Stomach (tissue), 8 donors: ENCODE measurements at regions not wholly inside any gene's neighbourhood (a gene's known extent, or its start where the extent isn't known, plus 50 kb on each side); places are given as distances from the start of the nearest gene placed in this dataset.
A peak's percentile ranks its signal among the peaks of the same experiment; 100 is the strongest.

Experiments
- DNase-seq, 2 donors: peaks; one replicate each; pipeline versions ENCODE4 v3.0.0 to v3.0.0-alpha.2; 2013 to 2019
- H3K27ac ChIP-seq, 5 donors: fragments of 200-600 bp in 4 of 5; sonication (generic) in 4 of 5; one replicate each; pipeline ENCODE4 v1.5.1; 2013 to 2019; ENCODE audit warnings: mild to moderate bottlenecking in 1 of 5, moderate library complexity in 1 of 5
- H3K27me3 ChIP-seq, 3 donors: fragments of 200-600 bp; sonication (generic); one replicate each; pipeline ENCODE4 v1.5.1; 2017 to 2019; ENCODE audit warnings: mixed run types in 1 of 3
- H3K36me3 ChIP-seq, 4 donors: fragments of 200-600 bp; sonication (generic); 1 replicate in 3 of 4; 2 replicates in 1 of 4; pipeline ENCODE4 v1.5.1; 2016 to 2019
- H3K4me1 ChIP-seq, 4 donors: fragments of 200-600 bp; sonication (generic); one replicate each; pipeline ENCODE4 v1.5.1; 2016 to 2019
- H3K4me3 ChIP-seq, 4 donors: fragments of 200-600 bp; sonication (generic) in 3 of 4; one replicate each; pipeline ENCODE4 v1.5.1; 2016 to 2019; ENCODE audit warnings: mild to moderate bottlenecking in 1 of 4
- H3K9me3 ChIP-seq, 4 donors: fragments of 200-600 bp; sonication (generic); one replicate each; pipeline ENCODE4 v1.5.1; 2016 to 2019
- EP300 ChIP-seq: sonication (generic); formaldehyde crosslinking; IDR thresholded peaks from one replicate; pipeline ENCODE4 v1.6.1; 2017; ENCODE audit warnings: antibody characterized with exemption
- POLR2A ChIP-seq, 4 donors: fragments of 450-650 bp; IDR thresholded peaks; one replicate each; pipeline ENCODE4 v1.6.1; 2016; ENCODE audit warnings: antibody characterized with exemption in 4 of 4, control low read depth in 2 of 4, mild to moderate bottlenecking in 1 of 4, moderate library complexity in 1 of 4
- POLR2AphosphoS5 ChIP-seq, 3 donors: sonication (generic); formaldehyde crosslinking; IDR thresholded peaks; one replicate each; pipeline ENCODE4 v1.6.1; 2016; ENCODE audit warnings: antibody characterized with exemption in 3 of 3
- WGBS, 5 donors: extraction: QIAGEN DNeasy Blood & Tissue Kit in 3 of 5; methylation state at CpG; one replicate each; pipeline versions ENCODE4 v1.1.5 to v1.1.7; 2013 to 2018; 5-methylcytosine and 5-hydroxymethylcytosine counted together
- intact Hi-C: fragments of 100-400 bp; cut with DNase I; formaldehyde crosslinking; loops from one replicate; pipeline ENCODE4 v1.15.1; 2023; ENCODE audit warnings: low total_unique reads
- TF ChIP-seq, protein P1 (sequence below), 7 experiments: fragments of 450-650 bp in 4 of 7; fragments of 200-600 bp in 3 of 7; sonication (generic) in 3 of 7; IDR thresholded peaks; one replicate each; pipeline ENCODE4 v1.5.1; 2016 to 2019; ENCODE audit warnings: antibody characterized with exemption in 7 of 7, control low read depth in 2 of 7, mild to moderate bottlenecking in 1 of 7
- donor health status: healthy with polysubstance abuse.
- donor health status: Bipolar disorder and iron deficiency.
- donor health status: healthy.

DNA sequence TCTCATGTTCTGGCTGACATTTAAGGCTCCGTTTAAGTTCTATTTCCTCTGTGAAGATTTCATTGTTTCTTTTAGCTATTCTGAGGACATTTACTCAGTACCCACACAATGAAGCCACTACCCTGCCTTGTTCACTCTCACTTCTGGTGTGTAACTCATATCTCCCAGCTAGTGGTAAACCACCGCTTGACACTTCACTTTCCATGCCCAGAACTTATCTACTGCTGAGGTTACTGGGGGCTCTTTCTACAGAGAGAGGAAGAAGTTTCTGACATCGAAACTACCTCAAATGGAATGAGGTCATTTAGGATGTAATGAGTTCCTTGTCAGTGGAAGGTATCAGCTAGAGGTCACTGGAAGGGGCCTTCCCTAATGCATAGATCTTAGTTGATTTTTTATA is 501.5 kb downstream of the DMAC1 start:
- 47 to 62% (median 61%) methylated on average over 3 of the region's 3 CpGs for WGBS, 5 donors
- Histone ChIP-seq H3K9me3 (no peaks in the 10 kb centered on the region), H3K4me1 (no peaks in the 10 kb centered on the region), H3K27ac (no peak overlapping the region), H3K27me3 (no peaks in the 10 kb centered on the region), H3K4me3 (no peak overlapping the region), H3K36me3 (no peaks in the 10 kb centered on the region)
- intact Hi-C loops, result no loop called here
- TF ChIP-seq, protein P1, sequence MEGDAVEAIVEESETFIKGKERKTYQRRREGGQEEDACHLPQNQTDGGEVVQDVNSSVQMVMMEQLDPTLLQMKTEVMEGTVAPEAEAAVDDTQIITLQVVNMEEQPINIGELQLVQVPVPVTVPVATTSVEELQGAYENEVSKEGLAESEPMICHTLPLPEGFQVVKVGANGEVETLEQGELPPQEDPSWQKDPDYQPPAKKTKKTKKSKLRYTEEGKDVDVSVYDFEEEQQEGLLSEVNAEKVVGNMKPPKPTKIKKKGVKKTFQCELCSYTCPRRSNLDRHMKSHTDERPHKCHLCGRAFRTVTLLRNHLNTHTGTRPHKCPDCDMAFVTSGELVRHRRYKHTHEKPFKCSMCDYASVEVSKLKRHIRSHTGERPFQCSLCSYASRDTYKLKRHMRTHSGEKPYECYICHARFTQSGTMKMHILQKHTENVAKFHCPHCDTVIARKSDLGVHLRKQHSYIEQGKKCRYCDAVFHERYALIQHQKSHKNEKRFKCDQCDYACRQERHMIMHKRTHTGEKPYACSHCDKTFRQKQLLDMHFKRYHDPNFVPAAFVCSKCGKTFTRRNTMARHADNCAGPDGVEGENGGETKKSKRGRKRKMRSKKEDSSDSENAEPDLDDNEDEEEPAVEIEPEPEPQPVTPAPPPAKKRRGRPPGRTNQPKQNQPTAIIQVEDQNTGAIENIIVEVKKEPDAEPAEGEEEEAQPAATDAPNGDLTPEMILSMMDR (IDR thresholded peaks at IDR 0.05), result no peak
- no peak for TF ChIP-seq POLR2AphosphoS5 (IDR thresholded peaks at IDR 0.05)
- no peak for TF ChIP-seq POLR2A (IDR thresholded peaks at IDR 0.05)
- TF ChIP-seq EP300, result no peak
- peak in 1 of 2 donors; percentile 35 for DNase-seq

DNA sequence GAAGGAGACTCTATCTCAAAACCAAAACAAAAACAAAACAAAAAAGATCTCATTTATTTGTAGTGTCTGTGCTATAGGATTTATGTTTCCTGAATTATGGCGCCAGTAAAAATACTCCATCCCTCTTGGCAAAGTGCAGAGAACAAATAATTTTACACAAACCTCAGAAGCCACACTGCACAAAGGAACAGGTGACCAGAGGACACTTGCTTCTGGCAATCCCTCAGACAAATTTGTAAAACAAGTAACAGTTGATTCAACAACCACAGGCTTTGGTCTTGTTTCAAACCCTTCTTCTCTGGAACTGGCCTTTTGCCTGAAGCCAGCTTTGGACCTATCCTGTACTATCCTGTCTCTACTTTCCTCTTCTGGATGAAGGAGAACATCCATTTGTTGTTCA is 502.1 kb downstream of the DMAC1 start:
- Histone ChIP-seq H3K4me3 (no peak overlapping the region), H3K4me1 (no peaks in the 10 kb centered on the region), H3K36me3 (no peaks in the 10 kb centered on the region), H3K9me3 (no peaks in the 10 kb centered on the region), H3K27ac (no peak overlapping the region), H3K27me3 (no peaks in the 10 kb centered on the region)
- 82 to 98% (median 90%) methylated on average over 1 of the region's 1 CpG for WGBS, 5 donors
- intact Hi-C loops, result no loop called here
- DNase-seq, result no peak
- TF ChIP-seq POLR2AphosphoS5 (IDR thresholded peaks at IDR 0.05) (no peak), POLR2A (IDR thresholded peaks at IDR 0.05) (no peak), EP300 (no peak)
- TF ChIP-seq, protein P1 (IDR thresholded peaks at IDR 0.05), result no peak

DNA sequence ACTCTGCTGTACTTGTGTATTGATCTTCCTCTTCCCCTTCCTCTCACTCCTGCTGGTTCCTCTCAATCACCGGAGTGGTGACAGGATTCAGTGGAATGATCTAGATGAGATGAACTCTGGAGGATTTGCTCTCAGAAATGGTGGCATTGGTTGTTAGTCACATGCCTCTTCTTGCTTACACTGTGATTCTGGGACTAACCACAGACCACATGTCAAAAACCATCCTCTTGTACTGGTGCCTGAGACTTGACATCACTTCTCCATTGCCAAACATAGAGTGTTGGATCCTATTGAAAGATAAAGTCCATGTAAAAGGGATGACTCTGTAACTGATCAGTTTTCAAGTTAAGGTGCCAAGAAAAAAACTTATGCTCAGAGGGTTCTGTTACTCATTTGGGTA is 506.5 kb downstream of the DMAC1 start:
- no peaks in the 10 kb centered on the region for H3K27me3 ChIP-seq
- intact Hi-C loops, result no loop called here

DNA sequence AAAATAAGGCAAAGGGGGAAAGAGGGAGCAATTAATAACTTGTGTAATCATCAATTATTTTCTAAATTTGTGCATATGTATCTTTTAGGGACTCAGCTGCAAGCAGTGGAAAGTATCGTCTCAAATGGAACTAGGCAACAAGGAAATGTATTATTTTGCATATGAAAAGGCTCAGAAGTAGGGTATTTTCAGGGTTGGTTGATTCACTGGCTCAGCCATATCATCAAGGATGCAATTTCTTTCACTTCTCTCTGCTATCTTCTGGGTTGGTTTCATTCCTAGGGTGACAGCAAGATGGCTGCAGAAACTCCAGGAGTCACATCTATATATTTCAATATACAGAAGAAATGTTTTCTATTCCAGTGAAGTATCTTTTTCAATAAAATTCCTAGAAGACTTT is 509.8 kb downstream of the DMAC1 start:
- no peaks in the 10 kb centered on the region for H3K36me3 ChIP-seq
- H3K4me3 ChIP-seq, result no peak overlapping the region
- no peak overlapping the region for H3K27ac ChIP-seq
- DNase-seq, result no peak
- H3K4me1 ChIP-seq, result no peaks in the 10 kb centered on the region
- 74 to 93% (median 84%) methylated on average over 1 of the region's 1 CpG for WGBS, 5 donors
- no peaks in the 10 kb centered on the region for H3K27me3 ChIP-seq
- TF ChIP-seq, protein P1 (IDR thresholded peaks at IDR 0.05), result no peak
- no peak for TF ChIP-seq POLR2AphosphoS5 (IDR thresholded peaks at IDR 0.05)
- TF ChIP-seq EP300, result no peak
- TF ChIP-seq POLR2A (IDR thresholded peaks at IDR 0.05), result no peak
- no peaks in the 10 kb centered on the region for H3K9me3 ChIP-seq
- intact Hi-C loops, result no loop called here

More for the DNA sequence above, 506.5 kb downstream of the DMAC1 start:
- Histone ChIP-seq H3K4me3 (no peak overlapping the region), H3K4me1 (no peaks in the 10 kb centered on the region), H3K9me3 (no peaks in the 10 kb centered on the region), H3K27ac (no peak overlapping the region), H3K36me3 (no peaks in the 10 kb centered on the region)
- DNase-seq, result no peak
- TF ChIP-seq EP300, result no peak
- TF ChIP-seq, protein P1 (IDR thresholded peaks at IDR 0.05), result no peak
- 94 to 100% (median 95%) methylated on average over 1 of the region's 1 CpG for WGBS, 5 donors

DNA sequence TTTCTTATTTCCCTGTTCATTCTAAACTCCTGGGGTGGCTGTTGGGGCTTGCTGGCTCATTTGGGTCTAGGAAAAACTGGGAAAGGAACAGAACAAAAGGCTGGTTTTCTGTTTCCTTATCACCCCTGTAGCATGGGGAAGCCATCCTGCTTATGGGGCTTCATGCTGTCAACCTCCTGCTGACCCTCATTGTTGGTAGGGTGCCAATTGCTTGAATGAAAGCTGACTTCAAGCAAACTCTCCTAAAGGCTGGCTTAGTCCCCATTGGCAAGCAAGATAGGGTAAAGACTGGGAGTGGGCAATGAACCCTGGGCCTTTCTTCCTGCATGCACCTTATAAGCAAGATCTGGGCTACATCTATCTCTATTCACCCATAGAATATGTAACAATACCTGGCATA is 511.6 kb downstream of the DMAC1 start:
- Histone ChIP-seq H3K9me3 (no peaks in the 10 kb centered on the region), H3K4me1 (no peaks in the 10 kb centered on the region), H3K4me3 (no peak overlapping the region), H3K36me3 (no peaks in the 10 kb centered on the region), H3K27ac (no peak overlapping the region), H3K27me3 (no peaks in the 10 kb centered on the region)
- DNase-seq, result no peak
- no peak for TF ChIP-seq POLR2AphosphoS5 (IDR thresholded peaks at IDR 0.05)
- no peak for TF ChIP-seq POLR2A (IDR thresholded peaks at IDR 0.05)
- no peak for TF ChIP-seq EP300
- TF ChIP-seq, protein P1 (IDR thresholded peaks at IDR 0.05), result no peak
- intact Hi-C loops, result no loop called here
